NCI-H524 treated with DMSO at 0.1 percent for 48 hours (cell line): ENCODE measurements at regions not wholly inside any gene's neighbourhood (a gene's known extent, or its start where the extent isn't known, plus 50 kb on each side); places are given as distances from the start of the nearest gene placed in this dataset.

Experiments
- DNase-seq: peaks from one replicate; lab custom pipeline; 2025; lab: John Stamatoyannopoulos, UW

DNA sequence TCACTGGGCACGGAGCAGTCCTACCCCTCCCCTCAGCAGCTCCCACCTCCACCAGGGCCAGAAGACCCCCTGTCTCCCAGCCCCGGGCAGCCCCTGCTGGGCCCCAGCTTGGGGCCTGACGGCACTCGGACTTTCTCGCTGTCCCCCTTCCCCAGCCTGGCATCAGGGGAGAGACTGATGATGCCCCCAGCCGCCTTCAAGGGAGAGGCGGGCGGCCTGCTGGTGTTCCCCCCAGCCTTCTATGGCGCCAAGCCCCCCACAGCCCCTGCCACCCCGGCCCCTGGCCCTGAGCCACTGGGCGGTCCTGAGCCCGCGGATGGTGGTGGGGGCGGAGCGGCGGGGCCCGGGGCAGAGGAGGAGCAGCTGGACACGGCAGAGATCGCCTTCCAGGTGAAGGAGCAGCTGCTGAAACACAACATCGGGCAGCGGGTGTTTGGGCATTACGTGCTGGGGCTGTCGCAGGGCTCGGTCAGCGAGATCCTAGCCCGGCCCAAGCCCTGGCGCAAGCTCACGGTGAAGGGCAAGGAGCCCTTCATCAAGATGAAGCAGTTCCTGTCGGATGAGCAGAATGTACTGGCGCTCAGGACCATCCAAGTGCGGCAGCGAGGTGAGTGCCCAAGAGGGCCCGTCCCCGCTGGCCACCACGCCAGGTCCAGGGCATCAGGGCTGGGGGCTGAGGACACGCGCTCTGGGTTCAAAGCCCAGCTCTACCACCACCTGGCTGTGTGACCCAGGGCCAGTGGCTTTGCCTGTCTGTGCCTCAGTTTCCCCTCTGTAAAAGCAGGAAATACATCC lies 58.6 kb downstream of the PHETA1 start:
- DNase-seq = no peak

GRCh38 chr12:111309584-111309983 lies 59.3 kb downstream of the PHETA1 start:
- no peak for DNase-seq

- DNase-seq = no peak
Measured at GRCh38 chr12:111308473-111308872, 60.4 kb downstream of the PHETA1 start.

DNA sequence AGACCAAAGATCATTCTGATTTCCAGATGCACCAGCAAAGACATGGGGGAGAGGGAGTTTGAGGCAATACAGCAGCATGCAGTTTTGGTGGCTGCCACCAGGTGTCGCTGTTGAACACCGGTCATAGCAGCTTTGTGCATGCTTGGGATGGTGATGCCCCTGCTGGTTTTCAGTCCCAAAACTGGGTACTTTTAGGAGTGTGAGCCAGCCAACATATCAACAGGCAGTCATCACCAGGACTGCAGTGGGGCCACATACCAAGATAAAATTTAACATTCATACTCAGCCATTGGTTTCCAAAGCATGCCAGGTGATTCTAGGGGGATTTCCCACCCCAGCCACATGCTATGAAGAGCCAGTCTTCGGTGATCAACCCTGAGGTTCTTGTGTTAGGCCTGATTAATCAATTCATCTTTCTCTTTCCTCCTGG lies 64.2 kb downstream of the PHETA1 start:
- DNase-seq = no peak

DNA sequence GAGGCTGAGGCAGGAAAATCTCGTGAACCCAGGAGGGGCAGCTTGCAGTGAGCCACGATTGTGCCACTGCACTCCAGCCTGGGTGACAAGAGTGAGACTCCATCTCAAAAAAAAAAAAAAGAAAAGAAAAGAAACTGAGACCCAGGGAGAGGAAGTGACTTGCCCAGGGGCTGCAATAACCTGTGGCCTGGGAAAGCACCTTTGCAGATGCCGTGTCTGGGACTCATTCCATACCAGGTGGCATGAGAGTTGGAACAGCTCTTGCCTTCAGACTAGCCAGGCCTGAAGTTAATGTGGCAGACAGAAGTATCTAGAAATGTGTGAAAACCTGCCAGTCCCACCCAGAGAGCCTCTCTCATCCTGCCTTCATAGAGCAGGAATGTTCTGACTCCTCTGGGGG lies 65.4 kb downstream of the PHETA1 start:
- DNase-seq = no peak

DNA sequence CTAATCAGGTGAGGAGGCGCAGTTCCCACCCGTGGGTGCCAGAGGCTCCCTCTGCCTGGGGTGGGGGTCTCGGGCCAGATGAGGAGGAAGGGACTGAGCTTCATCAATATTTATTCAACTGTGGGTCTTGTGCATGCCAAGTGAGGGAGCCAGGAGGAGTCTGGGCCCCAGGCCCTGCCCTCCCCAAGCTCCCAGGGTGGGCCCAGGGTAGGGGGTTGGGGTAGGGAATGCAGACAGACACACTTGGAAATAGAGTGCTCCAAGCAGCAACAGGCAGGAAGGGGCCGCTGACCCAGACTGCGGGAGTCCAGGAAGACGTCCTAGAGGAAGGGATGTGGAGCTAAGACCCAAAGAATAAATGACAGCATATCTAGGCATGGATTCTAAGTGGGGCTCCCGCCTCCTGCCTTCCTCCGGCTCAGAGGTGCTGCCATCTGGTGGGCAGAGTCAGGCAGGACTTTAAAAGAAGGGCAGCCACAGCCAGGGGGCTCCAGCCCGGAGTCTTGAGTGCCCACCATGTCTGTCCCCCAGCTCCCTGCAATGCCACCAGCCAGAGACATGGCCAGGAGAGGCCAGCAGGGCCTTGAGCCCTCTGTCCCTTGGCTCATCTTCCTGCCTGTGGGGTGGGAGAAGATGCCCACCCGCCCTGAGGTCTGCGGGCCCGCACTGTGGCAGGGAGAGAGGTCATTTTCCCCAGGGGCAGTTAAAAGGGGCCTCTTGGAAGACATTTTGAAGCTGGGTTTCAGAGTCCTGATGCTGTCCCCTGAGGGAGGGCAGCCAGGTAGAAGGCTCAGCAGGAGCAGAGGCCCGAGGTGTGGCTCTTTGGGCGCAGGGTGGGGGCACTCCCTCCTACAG lies 70.1 kb downstream of the PHETA1 start:
- no peak for DNase-seq

GRCh38 chr12:111297703-111298426 lies 71.0 kb downstream of the PHETA1 start:
- no peak for DNase-seq

DNA sequence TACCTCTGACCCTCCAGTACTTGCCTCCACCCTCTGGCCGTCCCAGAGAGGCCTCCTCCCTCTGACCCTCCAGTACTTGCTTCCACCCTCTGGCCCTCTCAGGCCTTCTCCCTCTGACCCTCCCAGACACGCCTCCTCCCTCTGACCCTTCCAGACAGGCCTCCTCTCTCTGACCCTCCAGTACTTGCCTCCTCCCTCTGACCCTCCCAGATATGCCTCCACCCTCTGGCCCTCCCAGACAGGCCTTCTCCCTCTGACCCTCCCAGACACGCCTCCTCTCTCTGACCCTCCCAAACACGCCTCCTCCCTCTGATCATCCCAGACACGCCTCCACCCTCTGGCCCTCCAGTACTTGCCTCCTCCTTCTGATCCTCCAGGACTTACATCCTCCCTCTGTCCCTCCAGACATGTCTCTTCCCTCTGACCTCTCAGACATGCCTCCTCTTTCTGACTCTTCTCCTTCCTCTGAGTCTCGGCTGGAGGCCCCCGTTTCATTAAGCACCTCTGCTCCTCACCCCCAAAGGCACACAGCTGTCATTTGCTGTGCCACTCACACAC lies 71.9 kb downstream of the PHETA1 start:
- no peak for DNase-seq

- DNase-seq = no peak
Measured at GRCh38 chr12:111295176-111295575, 73.7 kb downstream of the PHETA1 start.

DNA sequence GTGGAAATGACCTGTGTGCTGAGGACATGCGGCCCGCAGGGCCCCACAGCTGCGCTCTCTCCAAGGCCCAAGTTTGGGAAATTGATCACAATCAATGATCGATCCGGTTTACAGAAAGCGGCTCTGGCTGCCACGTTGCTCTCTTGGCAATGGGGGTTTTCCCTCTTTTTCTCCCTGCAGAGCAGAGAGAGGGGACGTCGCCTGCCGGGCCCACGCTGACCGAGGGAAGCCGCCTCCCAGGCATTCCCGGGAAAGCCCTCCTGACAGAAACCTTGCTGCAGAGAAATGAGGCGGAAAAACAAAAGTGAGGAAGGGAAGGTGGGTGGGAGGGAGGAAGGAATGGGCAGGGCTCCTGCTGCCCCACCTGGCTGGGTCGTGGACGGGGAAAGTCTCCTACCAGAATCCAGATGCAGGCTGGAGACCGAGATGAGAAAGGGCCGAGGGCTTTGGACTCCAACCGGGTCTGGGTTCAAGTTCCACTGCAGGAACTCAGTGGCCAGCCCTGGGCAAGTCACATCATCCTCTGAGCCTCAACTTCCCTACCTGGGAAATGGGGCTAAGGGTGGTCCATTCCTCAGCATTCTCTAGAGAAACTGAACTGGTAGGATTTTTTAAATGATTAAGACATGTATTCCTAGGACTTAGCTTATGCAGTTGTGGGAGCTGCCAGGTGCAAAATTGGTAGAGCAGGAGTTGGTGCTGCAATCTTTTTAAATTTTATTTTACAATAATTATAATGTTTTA lies 75.5 kb downstream of the PHETA1 start:
- no peak for DNase-seq

DNA sequence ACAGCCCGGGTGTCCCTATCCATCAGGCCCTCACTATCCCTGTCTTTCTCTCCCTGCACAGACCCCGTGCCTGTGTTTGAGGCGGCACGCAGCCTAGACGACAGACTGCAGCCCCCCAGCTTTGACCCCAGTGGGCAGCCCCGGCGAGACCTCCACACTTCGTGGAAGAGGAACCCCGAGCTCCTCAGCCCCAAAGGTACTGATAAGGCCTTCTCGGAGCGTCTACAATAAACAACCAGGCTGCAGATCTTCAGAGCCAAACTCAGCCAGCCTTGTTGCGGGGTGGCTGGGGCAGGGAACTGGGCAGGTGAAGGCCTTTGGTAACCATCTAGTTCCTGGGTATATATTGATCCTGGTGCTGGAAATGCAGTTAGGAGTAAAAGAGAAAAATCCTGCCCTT lies 77.5 kb downstream of the PHETA1 start:
- no peak for DNase-seq

- DNase-seq = no peak
Measured at GRCh38 chr12:111288771-111289170, 80.1 kb downstream of the PHETA1 start.

GRCh38 chr12:111287125-111287900 lies 81.6 kb downstream of the PHETA1 start:
- no peak for DNase-seq

DNA sequence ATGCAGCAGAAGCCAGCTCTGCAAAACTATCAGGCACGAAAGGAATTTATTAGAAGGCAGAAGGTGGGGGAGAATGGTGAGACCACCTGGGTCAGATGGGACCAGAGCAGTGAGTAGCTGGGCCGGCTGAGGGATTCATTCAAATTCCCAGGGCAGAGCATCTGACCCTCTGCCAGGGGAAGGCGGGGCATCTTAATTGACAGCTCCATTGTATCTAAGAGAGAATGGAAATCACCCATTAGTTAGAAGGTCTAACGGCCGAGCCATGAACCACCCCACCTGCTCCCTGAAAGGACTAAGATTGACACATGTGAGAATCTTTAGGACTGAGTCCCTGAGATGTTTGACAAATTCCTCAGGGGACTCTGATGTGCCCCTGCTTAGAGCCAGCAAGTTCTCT lies 83.7 kb downstream of the PHETA1 start:
- no peak for DNase-seq

DNA sequence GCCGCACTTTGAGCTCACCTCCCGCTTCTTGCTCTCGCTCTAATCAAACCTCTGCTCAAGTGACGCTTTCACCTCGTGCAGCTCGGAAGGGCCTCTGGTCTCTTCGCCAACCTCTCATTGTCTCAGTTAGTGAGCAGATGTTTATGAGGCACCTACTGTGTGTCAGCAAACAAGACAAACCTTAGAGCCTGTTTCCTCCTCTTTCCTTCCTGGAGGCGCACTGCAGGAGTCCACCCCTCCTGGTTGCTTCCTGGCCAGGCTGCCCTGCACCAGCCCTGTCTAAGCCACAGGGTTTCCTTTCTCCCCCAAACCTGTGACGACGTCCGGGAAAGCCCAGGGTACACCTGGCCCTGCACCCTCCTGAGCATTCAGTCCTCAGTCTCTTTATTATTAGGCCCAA lies 84.2 kb downstream of the PHETA1 start:
- no peak for DNase-seq

DNA sequence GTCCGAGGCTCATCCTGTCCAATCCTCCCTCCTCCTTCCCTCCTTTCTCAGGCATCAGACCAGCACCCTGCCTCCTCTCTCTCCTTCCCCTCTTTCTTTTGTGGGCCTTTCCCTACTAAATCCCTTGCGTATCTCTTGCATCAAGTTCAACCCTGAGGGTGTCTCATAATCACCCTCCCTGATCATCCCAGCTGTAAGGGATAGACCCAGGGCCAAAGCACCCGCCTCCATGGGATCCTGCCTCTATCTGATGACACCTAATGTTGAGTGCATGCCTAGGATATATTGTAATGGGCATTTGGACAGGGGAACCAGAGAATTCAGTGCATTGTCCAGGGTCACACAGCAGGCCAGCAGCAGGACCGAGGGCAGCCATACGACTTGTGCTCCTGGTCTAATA lies 84.9 kb downstream of the PHETA1 start:
- DNase-seq = no peak

- DNase-seq = no peak
Measured at GRCh38 chr12:111283521-111283920, 85.4 kb downstream of the PHETA1 start.

- DNase-seq = no peak
Measured at GRCh38 chr12:111277570-111277969, 91.3 kb downstream of the PHETA1 start.

- no peak for DNase-seq
Measured at GRCh38 chr12:111276146-111276545, 92.7 kb downstream of the PHETA1 start.

DNA sequence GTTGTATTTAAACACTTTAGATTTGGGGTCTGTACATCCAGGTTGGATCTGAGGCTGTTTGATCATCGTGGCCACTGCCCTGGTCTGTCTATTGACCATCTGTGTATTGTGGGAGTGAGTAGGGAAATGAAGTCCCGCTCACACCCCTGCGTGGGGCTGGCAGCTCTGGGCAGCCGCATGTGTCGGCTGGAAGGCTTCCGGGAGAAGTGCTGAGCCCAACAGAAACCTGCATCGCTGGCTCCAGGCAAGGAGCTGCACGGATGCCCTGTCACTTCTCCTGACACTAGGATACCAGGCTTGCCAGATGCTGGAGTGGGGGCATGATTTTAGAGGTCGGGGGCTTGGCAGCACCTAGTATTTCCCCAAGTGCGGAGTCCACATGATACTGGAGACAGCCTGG lies 93.6 kb downstream of the PHETA1 start:
- no peak for DNase-seq

GRCh38 chr12:111274777-111275176 lies 94.1 kb downstream of the PHETA1 start:
- DNase-seq = no peak
